HCT116 (cell line): ENCODE measurements at regions not wholly inside any gene's neighbourhood (a gene's known extent, or its start where the extent isn't known, plus 50 kb on each side); places are given as distances from the start of the nearest gene placed in this dataset.

Source experiments
- CTCF ChIP-seq, 3 experiments: fragments of 200-600 bp in 1 of 3; sonication (generic) in 1 of 3; IDR thresholded peaks in 2 of 3; conservative IDR thresholded peaks in 1 of 3; 2 replicates each; pipeline ENCODE4 v1.5.1; 2012 to 2017; ENCODE audit warnings: low read depth in 2 of 3, low read length in 2 of 3, antibody characterized with exemption in 1 of 3, borderline replicate concordance in 1 of 3, control low read depth in 1 of 3, mild to moderate bottlenecking in 1 of 3, mixed read lengths in 1 of 3, mixed run types in 1 of 3, moderate library complexity in 1 of 3; ENCODE audit not compliant: insufficient read depth in 1 of 3
- FOSL1 ChIP-seq: IDR thresholded peaks from 2 replicates; pipeline ENCODE4 v1.6.1; 2012; ENCODE audit warnings: low read depth
- POLR2A ChIP-seq: IDR thresholded peaks from 2 replicates; pipeline ENCODE4 v1.7.0; 2011; ENCODE audit warnings: borderline replicate concordance; ENCODE audit not compliant: insufficient read depth, insufficient read length; ENCODE audit errors: extremely low read depth
- POLR2AphosphoS5 ChIP-seq: IDR thresholded peaks from 2 replicates; pipeline ENCODE4 v1.6.1; 2011; ENCODE audit warnings: mild to moderate bottlenecking, low read depth, low read length, moderate library complexity
- REST ChIP-seq: IDR thresholded peaks from 2 replicates; pipeline ENCODE4 v1.6.1; 2012; ENCODE audit warnings: low read depth
- YY1 ChIP-seq: IDR thresholded peaks from 2 replicates; pipeline ENCODE4 v1.6.1; 2011; ENCODE audit warnings: low read length, low read depth, moderate library complexity, mild to moderate bottlenecking; ENCODE audit not compliant: insufficient replicate concordance; ENCODE audit errors: extremely low read depth

- TF ChIP-seq POLR2AphosphoS5 = no peak
- TF ChIP-seq CTCF (IDR thresholded peaks at IDR 0.05 in 2 of 3, conservative IDR thresholded peaks at IDR 0.05 in 1 of 3; ENCODE audit: borderline replicate concordance in 1 of 3, insufficient read depth in 1 of 3, low read depth in 2 of 3, low read length in 2 of 3) = no peak
- no peak for TF ChIP-seq FOSL1
- no peak for TF ChIP-seq YY1
- no peak for TF ChIP-seq POLR2A
- TF ChIP-seq REST = no peak
Observed at GRCh38 chr10:131425752-131426533, 114.4 kb upstream of the TCERG1L start.
